ENCODE measurements at regions not wholly inside any gene's neighbourhood (a gene's known extent, or its start where the extent isn't known, plus 50 kb on each side); places are given as distances from the start of the nearest gene placed in this dataset.

DNA sequence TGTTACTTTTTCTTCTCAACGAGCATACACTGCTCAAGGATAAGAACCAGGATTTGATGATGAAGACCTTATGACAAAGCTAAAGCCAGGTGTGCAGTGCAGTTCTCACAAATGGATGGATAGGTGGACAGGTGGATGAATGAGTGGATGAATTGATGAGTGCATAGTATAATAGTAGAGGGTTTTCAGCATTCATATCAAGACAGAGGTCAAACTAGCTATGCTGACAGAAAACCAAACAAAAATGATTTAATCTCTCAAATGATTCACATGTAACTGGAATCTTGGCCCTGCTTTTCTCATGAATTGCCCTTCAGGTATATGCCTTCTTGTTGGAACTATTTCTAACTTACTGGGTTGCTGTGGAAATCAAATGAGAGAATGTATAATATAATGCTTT lies 240.9 kb downstream of the BCAT1 start:
- no peak for TF ChIP-seq BHLHE40 (IDR thresholded peaks at IDR 0.05; ENCODE audit: low read depth, low read length)
- TF ChIP-seq, protein P1, sequence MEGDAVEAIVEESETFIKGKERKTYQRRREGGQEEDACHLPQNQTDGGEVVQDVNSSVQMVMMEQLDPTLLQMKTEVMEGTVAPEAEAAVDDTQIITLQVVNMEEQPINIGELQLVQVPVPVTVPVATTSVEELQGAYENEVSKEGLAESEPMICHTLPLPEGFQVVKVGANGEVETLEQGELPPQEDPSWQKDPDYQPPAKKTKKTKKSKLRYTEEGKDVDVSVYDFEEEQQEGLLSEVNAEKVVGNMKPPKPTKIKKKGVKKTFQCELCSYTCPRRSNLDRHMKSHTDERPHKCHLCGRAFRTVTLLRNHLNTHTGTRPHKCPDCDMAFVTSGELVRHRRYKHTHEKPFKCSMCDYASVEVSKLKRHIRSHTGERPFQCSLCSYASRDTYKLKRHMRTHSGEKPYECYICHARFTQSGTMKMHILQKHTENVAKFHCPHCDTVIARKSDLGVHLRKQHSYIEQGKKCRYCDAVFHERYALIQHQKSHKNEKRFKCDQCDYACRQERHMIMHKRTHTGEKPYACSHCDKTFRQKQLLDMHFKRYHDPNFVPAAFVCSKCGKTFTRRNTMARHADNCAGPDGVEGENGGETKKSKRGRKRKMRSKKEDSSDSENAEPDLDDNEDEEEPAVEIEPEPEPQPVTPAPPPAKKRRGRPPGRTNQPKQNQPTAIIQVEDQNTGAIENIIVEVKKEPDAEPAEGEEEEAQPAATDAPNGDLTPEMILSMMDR (IDR thresholded peaks at IDR 0.05): no peak
